ENCODE measurements at regions not wholly inside any gene's neighbourhood (a gene's known extent, or its start where the extent isn't known, plus 50 kb on each side); places are given as distances from the start of the nearest gene placed in this dataset.

DNA sequence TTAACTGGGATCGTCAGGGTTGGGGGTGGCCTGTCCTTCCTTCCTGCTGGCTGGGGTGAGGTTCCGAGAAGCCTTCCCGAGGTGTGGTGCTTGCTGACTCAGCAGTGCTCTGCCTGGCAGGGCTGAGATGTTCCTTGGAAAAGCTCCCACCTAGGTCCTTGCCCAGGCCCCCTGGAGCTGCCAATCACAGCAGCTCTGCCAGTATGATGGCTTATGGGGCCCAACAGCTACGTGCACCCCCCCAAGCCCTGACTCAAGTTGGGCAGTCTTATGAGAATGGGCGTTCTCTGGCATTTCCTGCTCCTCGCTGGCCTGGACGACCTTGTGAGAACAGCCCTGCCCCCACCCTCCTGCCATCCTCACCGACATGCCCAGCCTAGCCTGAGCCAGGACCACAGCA is 292.2 kb upstream of the CRY1 start:
- Histone ChIP-seq H3K36me3 (replicated peaks in 1 of 2; ENCODE audit: insufficient read depth in 1 of 2, low read depth in 2 of 2) (no peaks in the 10 kb centered on the region), H3K4me3 (no peak overlapping the region), H3K4me1 (peaks cover under 1% of the 10 kb centered on the region), H3K9me3 (no peaks in the 10 kb centered on the region), H3K27me3 (no peaks in the 10 kb centered on the region), H3K27ac (no peak overlapping the region)
- TF ChIP-seq POLR2A (IDR thresholded peaks at IDR 0.05), result no peak
- no peak for TF ChIP-seq CTCF (IDR thresholded peaks at IDR 0.05)
- intact Hi-C loops (cut with DNase I), result no loop called here
- DNase-seq (no peak), ATAC-seq (no peak)
- whole genome bisulfite sequencing, 2 donors, result 57 to 66% methylated on average over 7 to 8 of the region's 8 CpGs

DNA sequence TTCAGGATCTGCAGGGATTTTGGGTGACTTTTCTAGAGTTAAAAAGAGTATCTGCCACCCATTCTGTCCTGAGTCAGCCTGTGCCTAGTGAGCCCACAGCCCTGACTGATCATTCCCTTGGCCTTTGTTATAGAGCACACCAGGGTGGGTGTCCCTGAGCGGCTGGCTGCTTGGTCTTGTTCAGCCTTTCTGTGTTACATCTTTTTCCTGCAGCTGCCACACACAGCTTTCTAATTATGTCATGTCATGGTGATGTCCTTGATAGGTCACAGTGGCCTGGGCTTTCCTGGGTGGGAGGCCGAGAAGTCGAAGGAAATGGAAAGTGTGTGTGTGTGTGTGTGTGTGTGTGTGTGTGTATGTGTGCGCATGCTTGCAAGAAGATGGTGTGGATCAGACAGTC is 293.2 kb upstream of the CRY1 start:
- H3K27me3 ChIP-seq, result no peaks in the 10 kb centered on the region
- H3K4me1 ChIP-seq, result no peaks in the 10 kb centered on the region
- TF ChIP-seq POLR2A (IDR thresholded peaks at IDR 0.05) (no peak), CTCF (IDR thresholded peaks at IDR 0.05) (no peak)
- H3K4me3 ChIP-seq, result no peak overlapping the region
- H3K27ac ChIP-seq, result no peak overlapping the region
- H3K36me3 ChIP-seq (replicated peaks in 1 of 2; ENCODE audit: insufficient read depth in 1 of 2, low read depth in 2 of 2), result no peaks in the 10 kb centered on the region
- ATAC-seq (no peak), DNase-seq (no peak)
- no peaks in the 10 kb centered on the region for H3K9me3 ChIP-seq
- intact Hi-C loops (cut with DNase I), result no loop called here
- 86 to 90% methylated on average over 4 of the region's 4 CpGs for WGBS, 2 donors

DNA sequence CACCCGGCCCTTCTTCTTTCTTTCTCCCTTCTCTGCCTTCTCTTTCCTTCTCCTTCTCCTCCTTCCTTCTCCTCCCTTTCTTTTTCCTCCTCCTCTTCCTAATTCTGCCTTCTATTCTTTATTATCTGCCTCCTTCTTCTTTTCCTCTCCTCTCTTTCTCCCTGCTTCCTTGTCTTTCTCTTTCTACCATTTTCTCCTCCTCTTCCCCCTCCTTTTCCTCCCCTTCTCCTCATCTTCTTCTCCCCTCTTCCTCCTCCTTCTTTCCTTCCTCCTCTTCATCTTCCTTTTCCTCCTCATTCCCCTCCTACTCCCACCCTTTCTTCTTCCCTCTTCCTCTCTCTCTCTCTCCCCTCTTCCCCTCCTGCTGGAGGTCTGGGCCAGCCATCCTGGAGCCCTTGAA is 294.9 kb upstream of the CRY1 start:
- H3K9me3 ChIP-seq, result no peaks in the 10 kb centered on the region
- WGBS, 2 donors, result 85 to 92% methylated on average over 1 of the region's 1 CpG
- H3K4me3 ChIP-seq, result no peak overlapping the region
- intact Hi-C loops (cut with DNase I), result no loop called here
- no peaks in the 10 kb centered on the region for H3K27me3 ChIP-seq
- H3K4me1 ChIP-seq, result no peaks in the 10 kb centered on the region
- H3K36me3 ChIP-seq (replicated peaks in 1 of 2; ENCODE audit: insufficient read depth in 1 of 2, low read depth in 2 of 2), result no peaks in the 10 kb centered on the region
- DNase-seq (no peak), ATAC-seq (no peak)
- TF ChIP-seq CTCF (IDR thresholded peaks at IDR 0.05), result no peak
- TF ChIP-seq POLR2A (IDR thresholded peaks at IDR 0.05), result no peak
- H3K27ac ChIP-seq, result no peak overlapping the region

DNA sequence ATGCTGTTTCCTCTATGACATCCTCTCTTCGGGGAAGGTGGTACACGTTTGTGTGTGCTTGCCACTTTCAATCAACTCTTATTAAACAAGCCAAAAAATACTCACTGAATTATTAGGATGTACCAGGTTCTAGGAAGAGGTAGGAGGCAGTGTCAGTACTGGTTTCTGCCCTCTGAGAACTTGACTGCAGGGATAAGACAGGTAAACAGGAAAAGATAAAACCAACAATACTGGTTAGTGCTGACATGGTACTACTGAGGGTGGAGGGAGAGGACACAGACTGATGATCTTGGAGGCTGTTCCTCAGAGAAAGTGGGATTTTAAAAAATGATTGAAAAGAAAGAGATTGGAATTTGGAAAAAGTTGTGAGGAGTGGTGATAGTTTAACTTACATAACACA is 295.2 kb upstream of the PWP1 start:
- H3K4me1 ChIP-seq, result no peaks in the 10 kb centered on the region
- ATAC-seq, result no peak
- H3K36me3 ChIP-seq (replicated peaks in 1 of 2; ENCODE audit: insufficient read depth in 1 of 2, low read depth in 2 of 2), result no peaks in the 10 kb centered on the region
- no peaks in the 10 kb centered on the region for H3K9me3 ChIP-seq
- H3K4me3 ChIP-seq, result no peak overlapping the region
- H3K27me3 ChIP-seq, result no peaks in the 10 kb centered on the region
- no peak for TF ChIP-seq POLR2A (IDR thresholded peaks at IDR 0.05)
- no peak for TF ChIP-seq CTCF (IDR thresholded peaks at IDR 0.05)
- intact Hi-C loops (cut with DNase I), result no loop called here
- 38 to 56% methylated on average over 2 of the region's 2 CpGs for WGBS, 2 donors
- H3K27ac ChIP-seq, result no peak overlapping the region
- no peak for DNase-seq

DNA sequence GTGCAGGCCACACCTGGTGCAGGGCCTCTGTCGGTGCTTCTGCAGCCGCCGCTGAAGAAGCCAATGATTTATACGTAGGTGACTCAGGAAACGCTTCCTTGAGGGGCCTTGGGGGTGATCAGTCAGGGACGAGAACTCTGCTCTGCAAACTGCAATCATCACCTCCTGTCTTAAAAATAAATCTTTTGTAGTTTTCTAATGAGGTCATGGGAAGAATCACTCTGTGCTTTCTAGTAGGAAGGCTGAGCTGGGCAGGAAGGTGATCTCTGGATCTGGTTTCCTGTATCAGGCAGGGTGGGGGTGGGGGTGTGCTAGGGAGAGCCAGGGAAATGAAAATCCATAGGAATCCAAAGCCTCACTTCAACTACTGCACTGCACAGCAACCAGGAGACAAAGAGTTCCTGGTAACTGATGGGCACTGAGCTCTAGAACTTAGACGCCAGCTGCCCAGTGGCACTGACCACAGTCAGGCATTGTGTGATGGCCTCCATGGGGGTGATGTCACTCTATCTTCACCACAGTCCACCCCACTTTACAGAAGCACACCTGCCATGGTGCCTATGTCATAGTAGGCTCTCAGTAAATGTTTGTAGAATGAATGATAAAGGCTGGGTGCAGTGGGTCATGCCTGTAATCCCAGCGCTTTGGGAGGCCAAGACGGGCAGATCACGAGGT is 292.4 kb upstream of the PWP1 start:
- Histone ChIP-seq H3K36me3 (replicated peaks in 1 of 2; ENCODE audit: insufficient read depth in 1 of 2, low read depth in 2 of 2) (no peaks in the 10 kb centered on the region), H3K27me3 (no peaks in the 10 kb centered on the region), H3K4me3 (no peak overlapping the region), H3K9me3 (no peaks in the 10 kb centered on the region), H3K4me1 (no peaks in the 10 kb centered on the region), H3K27ac (no peak overlapping the region)
- intact Hi-C loops (cut with DNase I), result no loop called here
- 71 to 72% methylated on average over 8 to 10 of the region's 10 CpGs for WGBS, 2 donors
- TF ChIP-seq POLR2A (IDR thresholded peaks at IDR 0.05) (no peak), CTCF (IDR thresholded peaks at IDR 0.05) (no peak)
- DNase-seq (no peak), ATAC-seq (no peak)

All from body of pancreas (tissue), 4 donors.